ENCODE measurements at regions not wholly inside any gene's neighbourhood (a gene's known extent, or its start where the extent isn't known, plus 50 kb on each side); places are given as distances from the start of the nearest gene placed in this dataset.

- H3K27ac ChIP-seq (ENCODE audit: low read depth, low read length): no peak overlapping the region
- no peak for TF ChIP-seq CTCF (IDR thresholded peaks at IDR 0.05; ENCODE audit: low read depth, low read length)
- POLR2A ChIA-PET: no interaction called here
- CTCF ChIA-PET: interaction anchor here (0.6 to 1.1 kb wide), 2 partner anchors 20 to 31 kb away, joined by 3 read pairs; no protein-coding TSS in a partner anchor
- no peak for DNase-seq (ENCODE audit: low read depth, low spot score)
- H3K4me3 ChIP-seq (ENCODE audit: low read depth, low read length): no peak overlapping the region
- H3K9me3 ChIP-seq (ENCODE audit: control insufficient read depth, insufficient read depth, low read length): no peaks in the 10 kb centered on the region; the same call in 1 of the 2 replicates
- H3K27me3 ChIP-seq (ENCODE audit: control insufficient read depth, insufficient read depth, low read length): no peaks in the 10 kb centered on the region
Observed at GRCh38 chr10:90975096-90975495, 54.2 kb upstream of the ANKRD1 start.

GRCh38 chr10:90977162-90977854 lies 56.4 kb upstream of the ANKRD1 start:
- no peak overlapping the region for H3K4me3 ChIP-seq (ENCODE audit: low read depth, low read length)
- H3K27ac ChIP-seq (ENCODE audit: low read depth, low read length): no peak overlapping the region
- H3K9me3 ChIP-seq (ENCODE audit: control insufficient read depth, insufficient read depth, low read length): no peaks in the 10 kb centered on the region
- ChIA-PET CTCF (no interaction called here), POLR2A (no interaction called here)
- TF ChIP-seq CTCF (IDR thresholded peaks at IDR 0.05; ENCODE audit: low read depth, low read length): no peak
- DNase-seq (ENCODE audit: low read depth, low spot score): no peak
- H3K27me3 ChIP-seq (ENCODE audit: control insufficient read depth, insufficient read depth, low read length): no peaks in the 10 kb centered on the region

GRCh38 chr10:90977855-90978486 lies 57.1 kb upstream of the ANKRD1 start:
- Histone ChIP-seq H3K4me3 (ENCODE audit: low read depth, low read length) (no peak overlapping the region), H3K9me3 (ENCODE audit: control insufficient read depth, insufficient read depth, low read length) (no peaks in the 10 kb centered on the region), H3K27ac (ENCODE audit: low read depth, low read length) (no peak overlapping the region), H3K27me3 (ENCODE audit: control insufficient read depth, insufficient read depth, low read length) (no peaks in the 10 kb centered on the region)
- ChIA-PET POLR2A (no interaction called here), CTCF (interaction anchor here (1.1 kb wide), 1 partner anchor 67 kb away, joined by 4 read pairs; no protein-coding TSS in a partner anchor)
- DNase-seq (ENCODE audit: low read depth, low spot score): no peak
- no peak for TF ChIP-seq CTCF (IDR thresholded peaks at IDR 0.05; ENCODE audit: low read depth, low read length)

- no peaks in the 10 kb centered on the region for H3K9me3 ChIP-seq (ENCODE audit: control insufficient read depth, insufficient read depth, low read length)
- ChIA-PET POLR2A (no interaction called here), CTCF (no interaction called here)
- peaks cover 5% of the 10 kb centered on the region for H3K27me3 ChIP-seq (ENCODE audit: control insufficient read depth, insufficient read depth, low read length)
- TF ChIP-seq CTCF (IDR thresholded peaks at IDR 0.05; ENCODE audit: low read depth, low read length): no peak
- DNase-seq (ENCODE audit: low read depth, low spot score): no peak
- no peak overlapping the region for H3K4me3 ChIP-seq (ENCODE audit: low read depth, low read length)
- H3K27ac ChIP-seq (ENCODE audit: low read depth, low read length): no peak overlapping the region
Observed at GRCh38 chr10:90982406-90983008, 61.6 kb upstream of the ANKRD1 start.
